Small intestine (tissue), 7 donors: ENCODE measurements at regions not wholly inside any gene's neighbourhood (a gene's known extent, or its start where the extent isn't known, plus 50 kb on each side); places are given as distances from the start of the nearest gene placed in this dataset.

Experiments
- DNase-seq, 2 donors: peaks; one replicate each; pipeline versions ENCODE4 v3.0.0 to v3.0.0-alpha.2; 2013
- FAIRE-seq: peaks from 2 replicates; lab custom pipeline; 2012; peaks lifted over from hg19 to GRCh38; lab: Jason Lieb, UNC
- H3K27ac ChIP-seq, 3 donors: one replicate each; pipeline ENCODE4 v1.5.1; 2013; ENCODE audit warnings: low read length in 2 of 3, mild to moderate bottlenecking in 2 of 3, control low read depth in 1 of 3, inconsistent platforms in 1 of 3, low read depth in 1 of 3, moderate library complexity in 1 of 3
- H3K27me3 ChIP-seq, 3 donors: one replicate each; pipeline ENCODE4 v1.6.1; 2013; ENCODE audit warnings: low read length in 3 of 3, inconsistent platforms in 1 of 3; ENCODE audit not compliant: control insufficient read depth in 3 of 3, insufficient read depth in 3 of 3
- H3K36me3 ChIP-seq, 3 donors: one replicate each; pipeline ENCODE4 v1.6.1; 2013; ENCODE audit warnings: low read length in 3 of 3, inconsistent platforms in 1 of 3, low read depth in 1 of 3, mild to moderate bottlenecking in 1 of 3, moderate library complexity in 1 of 3; ENCODE audit not compliant: control insufficient read depth in 3 of 3, insufficient read depth in 2 of 3
- H3K4me1 ChIP-seq, 3 donors: one replicate each; pipeline ENCODE4 v1.6.1; 2013; ENCODE audit warnings: low read length in 2 of 3, inconsistent platforms in 1 of 3, low read depth in 1 of 3, mild to moderate bottlenecking in 1 of 3, moderate library complexity in 1 of 3; ENCODE audit not compliant: control insufficient read depth in 3 of 3, insufficient read depth in 2 of 3
- H3K4me3 ChIP-seq, 3 donors: one replicate each; pipeline ENCODE4 v1.5.1; 2013; ENCODE audit warnings: low read length in 3 of 3, control low read depth in 1 of 3, inconsistent platforms in 1 of 3, low read depth in 1 of 3, mild to moderate bottlenecking in 1 of 3, moderate library complexity in 1 of 3
- H3K9me3 ChIP-seq, 2 donors: one replicate each; pipeline ENCODE4 v1.6.1; 2013; ENCODE audit warnings: low read depth in 1 of 2, low read length in 1 of 2; ENCODE audit not compliant: control insufficient read depth in 2 of 2, insufficient read depth in 1 of 2
- WGBS, 3 donors: extraction: QIAGEN DNeasy Blood & Tissue Kit; methylation state at CpG; one replicate each; pipeline ENCODE4 v1.1.7; 2013; 5-methylcytosine and 5-hydroxymethylcytosine counted together
- donor health status: healthy with polysubstance abuse.
- donor health status: control.
- donor health status: control.
- donor health status: Bipolar disorder and iron deficiency.
- donor health status: healthy.

DNA sequence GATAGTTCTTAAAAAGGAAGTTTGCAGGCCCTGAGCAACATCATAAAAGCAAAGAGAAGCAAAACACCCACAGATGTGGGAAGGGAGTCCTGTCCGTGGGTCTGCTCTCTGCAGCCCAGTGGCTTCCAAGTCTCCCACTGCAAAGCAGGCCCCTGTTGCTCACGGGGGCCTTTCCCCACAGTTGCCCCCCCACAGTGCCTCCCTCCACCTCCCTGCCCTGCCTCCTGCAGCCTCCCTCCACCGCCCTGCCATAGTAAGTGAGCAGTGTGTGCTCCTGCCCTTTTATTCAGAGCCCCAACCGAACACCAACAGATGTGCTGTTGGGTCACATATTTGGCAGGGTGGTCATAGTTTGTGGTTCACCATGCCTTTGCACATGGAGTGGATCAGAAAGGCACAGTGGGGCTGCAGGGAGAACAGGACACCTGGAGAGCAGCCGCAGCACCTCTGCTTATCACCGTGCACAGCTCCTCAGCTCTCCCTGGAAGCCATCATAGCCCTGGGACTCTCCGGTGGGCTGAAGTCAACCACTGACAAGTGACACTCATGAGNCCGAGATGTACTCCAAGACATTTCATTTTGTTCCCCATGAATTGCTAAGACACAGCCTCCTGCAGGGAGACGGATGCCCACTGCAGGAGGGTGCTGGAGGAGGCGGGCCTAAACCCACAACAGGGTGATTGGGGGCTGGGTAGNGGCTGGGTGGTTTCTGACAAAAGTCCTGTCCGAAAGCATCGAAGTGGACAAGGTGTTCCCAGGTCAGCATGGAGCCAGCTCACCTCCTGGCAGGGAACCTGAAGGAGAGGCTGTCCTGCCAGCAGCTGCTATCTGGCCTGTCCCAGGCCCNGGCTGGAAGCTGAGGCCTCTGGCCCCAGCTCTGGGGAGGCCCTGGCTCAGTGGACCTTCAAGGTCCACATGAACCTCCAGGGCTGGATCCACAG, 278.9 kb downstream of the GADD45G start:
- Histone ChIP-seq H3K27me3 (no peaks in the 10 kb centered on the region), H3K9me3 (no peaks in the 10 kb centered on the region), H3K36me3 (no peaks in the 10 kb centered on the region), H3K27ac (no peak overlapping the region), H3K4me1 (no peaks in the 10 kb centered on the region), H3K4me3 (no peak overlapping the region)
- 88 to 94% (median 94%) methylated on average over 12 of the region's 12 CpGs for WGBS, 3 donors
- DNase-seq: no peak
- no peak for FAIRE-seq

DNA sequence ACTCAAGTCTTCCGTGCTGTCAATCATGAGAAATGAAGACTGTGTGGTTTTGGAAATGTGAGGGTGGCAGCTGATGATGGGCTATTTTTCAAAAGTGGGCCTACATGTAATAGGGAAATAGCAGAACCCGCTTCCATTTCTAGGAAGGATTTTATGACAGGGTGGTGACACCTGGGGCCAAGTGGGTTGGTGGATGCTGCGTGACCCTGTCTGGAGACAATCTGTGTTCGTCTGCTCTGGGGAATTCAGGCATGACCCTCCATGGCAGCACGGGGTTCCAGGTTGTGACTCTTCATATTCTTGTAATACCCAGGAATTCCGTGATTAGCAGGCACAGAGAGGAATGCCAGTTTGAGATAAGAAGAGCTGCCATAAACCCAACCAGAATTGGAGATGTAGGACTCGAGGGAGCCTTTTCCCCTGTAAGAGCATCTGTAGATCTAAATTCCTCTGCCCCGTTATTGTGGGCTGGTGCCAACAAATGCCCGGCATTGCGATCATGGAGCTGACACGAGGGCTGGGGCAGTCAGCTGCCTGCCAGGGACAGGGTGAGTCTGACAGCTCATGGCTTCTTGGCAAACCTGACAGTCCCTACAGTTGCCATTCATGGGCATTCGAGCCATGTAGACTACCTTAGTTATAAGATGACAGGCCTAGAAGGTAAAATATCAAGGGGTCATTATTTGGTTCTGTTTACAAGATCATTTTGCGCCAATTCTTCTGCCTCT, 279.7 kb downstream of the GADD45G start:
- Histone ChIP-seq H3K4me3 (no peak overlapping the region), H3K36me3 (no peaks in the 10 kb centered on the region), H3K9me3 (no peaks in the 10 kb centered on the region), H3K27me3 (no peaks in the 10 kb centered on the region), H3K27ac (no peak overlapping the region), H3K4me1 (no peaks in the 10 kb centered on the region)
- no peak for DNase-seq
- WGBS, 3 donors: 82 to 92% (median 90%) methylated on average over 13 of the region's 13 CpGs
- FAIRE-seq: no peak

DNA sequence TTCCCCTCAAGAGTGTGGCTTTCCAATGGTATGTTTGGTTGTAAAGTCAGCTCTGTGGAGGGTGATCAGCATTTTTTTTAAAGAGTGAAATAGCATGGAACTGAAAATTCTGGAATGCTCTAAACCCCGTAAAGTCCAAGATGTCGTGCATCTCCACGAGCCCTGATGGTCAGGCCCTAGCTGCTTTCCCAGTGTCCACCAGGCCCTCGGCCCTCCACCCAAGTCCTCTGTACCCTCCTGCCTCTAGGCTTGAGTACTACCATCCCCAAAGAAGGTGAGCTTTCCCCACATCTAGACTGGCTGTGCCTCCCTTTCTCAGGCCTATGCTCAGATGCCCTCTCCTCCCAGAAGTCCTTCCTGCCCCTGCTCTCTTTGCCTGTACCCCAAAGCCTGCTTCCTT, 280.3 kb downstream of the GADD45G start:
- no peak overlapping the region for H3K27ac ChIP-seq
- H3K9me3 ChIP-seq: peaks cover 0 to 3% of the 10 kb centered on the region in 2 donors
- DNase-seq (no peak), FAIRE-seq (no peak)
- H3K4me3 ChIP-seq: no peak overlapping the region
- no peaks in the 10 kb centered on the region for H3K36me3 ChIP-seq
- no peaks in the 10 kb centered on the region for H3K27me3 ChIP-seq
- WGBS, 3 donors: 94 to 95% (median 94%) methylated on average over 4 of the region's 4 CpGs
- no peaks in the 10 kb centered on the region for H3K4me1 ChIP-seq

DNA sequence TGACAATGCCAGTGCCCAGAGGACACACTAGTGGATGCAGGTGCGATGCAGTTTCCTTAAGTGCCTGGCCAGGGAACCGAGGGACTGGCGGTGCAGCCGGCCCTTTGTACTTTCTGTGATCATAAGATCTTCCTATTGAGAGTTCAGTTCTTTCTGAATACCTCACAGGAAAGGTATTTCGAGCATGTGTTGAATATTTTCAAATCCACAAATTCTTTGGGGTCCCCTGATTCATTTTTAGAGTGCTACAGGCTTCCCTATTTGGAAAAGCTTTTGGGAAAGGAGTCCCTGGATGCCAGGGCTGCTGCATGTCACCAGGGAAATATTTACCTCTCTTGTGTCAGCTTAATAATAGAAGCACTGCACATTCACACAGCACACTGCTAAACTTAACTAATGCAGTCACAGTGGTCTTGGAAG, 281.5 kb downstream of the GADD45G start:
- no peak overlapping the region for H3K4me3 ChIP-seq
- H3K27me3 ChIP-seq: no peaks in the 10 kb centered on the region
- 43 to 69% (median 69%) methylated on average over 5 of the region's 5 CpGs for WGBS, 3 donors
- FAIRE-seq: no peak
- H3K36me3 ChIP-seq: no peaks in the 10 kb centered on the region
- peaks cover 0 to 2% (median 2%) of the 10 kb centered on the region in 3 donors for H3K4me1 ChIP-seq
- no peak for DNase-seq
- H3K27ac ChIP-seq: no peak overlapping the region
- H3K9me3 ChIP-seq: peaks cover 0 to 3% of the 10 kb centered on the region in 2 donors

DNA sequence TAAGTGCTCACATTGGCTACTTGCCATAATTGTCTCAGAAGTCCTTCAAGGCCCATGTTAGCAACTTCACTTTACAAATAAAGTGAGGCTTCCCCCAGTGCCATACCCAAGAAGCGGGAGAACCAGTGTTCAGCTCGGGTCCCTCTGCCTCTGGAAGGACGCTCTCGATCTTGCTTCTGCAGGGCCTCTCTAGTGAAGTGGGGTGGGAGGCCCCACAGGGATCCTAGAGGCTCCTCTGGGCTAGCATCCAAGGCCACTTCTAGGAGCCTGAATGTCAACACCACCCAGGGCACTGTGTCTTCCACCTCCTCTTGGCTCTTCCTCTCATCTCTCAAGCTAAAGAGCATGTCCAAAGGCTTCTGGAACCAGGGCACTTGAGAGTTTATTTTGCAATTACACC, 282.5 kb downstream of the GADD45G start:
- FAIRE-seq: no peak
- DNase-seq: no peak
- Histone ChIP-seq H3K4me1 (peaks cover 2 to 12% (median 3%) of the 10 kb centered on the region in 3 donors), H3K27me3 (no peaks in the 10 kb centered on the region), H3K36me3 (no peaks in the 10 kb centered on the region), H3K9me3 (peaks cover 0 to 3% of the 10 kb centered on the region in 2 donors), H3K27ac (no peak overlapping the region), H3K4me3 (no peak overlapping the region)
- WGBS, 3 donors: 90 to 92% (median 90%) methylated on average over 4 of the region's 4 CpGs

DNA sequence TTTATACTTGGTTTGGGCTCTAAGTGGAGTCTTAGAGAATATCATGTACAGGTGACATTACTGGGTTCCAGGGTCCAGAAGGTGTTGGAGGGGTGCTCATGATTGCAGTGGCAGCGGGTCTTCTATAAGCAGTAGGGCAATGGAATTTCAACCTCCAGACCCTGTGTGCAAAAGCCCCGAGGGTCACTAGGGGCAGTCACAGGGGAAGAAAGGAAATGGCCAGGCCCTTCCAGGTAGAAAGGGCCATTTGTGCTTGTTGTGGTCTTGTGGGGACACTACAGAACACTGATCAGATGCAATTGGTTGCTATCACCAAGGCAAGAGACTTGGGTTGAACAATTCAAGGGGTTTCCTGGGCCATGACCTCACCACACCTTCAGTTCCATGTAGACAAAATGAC, 283.4 kb downstream of the GADD45G start:
- peaks cover 0 to 3% of the 10 kb centered on the region in 2 donors for H3K9me3 ChIP-seq
- H3K27ac ChIP-seq: no peak overlapping the region
- H3K4me3 ChIP-seq: no peak overlapping the region
- DNase-seq: no peak
- WGBS, 3 donors: 89 to 91% (median 90%) methylated on average over 2 of the region's 2 CpGs
- H3K27me3 ChIP-seq: no peaks in the 10 kb centered on the region
- H3K36me3 ChIP-seq: no peaks in the 10 kb centered on the region
- peaks cover 2 to 15% (median 3%) of the 10 kb centered on the region in 3 donors for H3K4me1 ChIP-seq
- FAIRE-seq: no peak

DNA sequence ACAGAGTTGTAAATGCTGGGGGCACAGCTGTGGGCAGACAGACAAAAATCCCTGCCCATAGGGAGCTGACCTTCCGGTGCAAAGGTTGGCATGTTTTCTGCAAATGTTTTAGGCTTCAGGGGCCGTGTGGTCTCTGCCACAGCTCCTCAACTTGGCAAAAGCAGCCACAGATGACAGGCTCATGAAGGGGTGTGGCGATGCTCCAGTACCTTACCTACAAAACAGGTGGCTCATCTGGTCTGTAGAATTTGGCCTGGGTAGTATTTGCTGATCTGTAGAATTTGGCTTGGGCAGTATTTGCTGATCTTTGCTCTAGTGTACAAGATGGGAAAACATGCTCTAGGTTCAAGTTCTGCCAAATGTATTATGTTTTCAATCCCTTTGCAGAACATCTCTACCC, 283.9 kb downstream of the GADD45G start:
- peaks cover 0 to 3% of the 10 kb centered on the region in 2 donors for H3K9me3 ChIP-seq
- H3K4me1 ChIP-seq: peaks cover 2 to 15% (median 3%) of the 10 kb centered on the region in 3 donors
- FAIRE-seq (no peak), DNase-seq (no peak)
- no peak overlapping the region for H3K4me3 ChIP-seq
- 88 to 95% (median 92%) methylated on average over 3 of the region's 3 CpGs for WGBS, 3 donors
- no peaks in the 10 kb centered on the region for H3K27me3 ChIP-seq
- H3K36me3 ChIP-seq: no peaks in the 10 kb centered on the region
- no peak overlapping the region for H3K27ac ChIP-seq

DNA sequence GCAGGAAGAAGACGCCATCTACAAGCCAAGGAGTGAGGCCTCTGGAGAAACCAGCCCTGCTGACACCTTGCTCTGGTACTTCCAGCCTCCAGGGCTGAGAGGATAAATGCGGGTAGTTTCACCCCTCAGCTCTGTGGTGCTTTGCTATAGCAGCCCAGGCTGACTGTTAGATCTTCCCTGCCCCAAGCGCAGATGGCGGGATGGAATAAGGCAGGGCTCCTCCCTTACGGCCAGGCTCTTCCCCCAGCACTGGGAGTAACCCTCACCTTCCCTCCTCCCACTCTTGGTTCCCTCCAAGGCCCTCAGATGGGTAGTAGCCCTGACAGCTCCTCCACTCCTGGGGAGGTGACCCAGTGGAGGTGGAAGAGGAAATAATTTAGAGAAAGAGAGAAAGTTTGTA, 285.1 kb downstream of the GADD45G start:
- WGBS, 3 donors: 86 to 98% (median 94%) methylated on average over 5 of the region's 5 CpGs
- Histone ChIP-seq H3K36me3 (no peaks in the 10 kb centered on the region), H3K27me3 (no peaks in the 10 kb centered on the region), H3K4me3 (no peak overlapping the region), H3K27ac (no peak overlapping the region), H3K9me3 (peaks cover 0 to 3% of the 10 kb centered on the region in 2 donors), H3K4me1 (peaks cover 2 to 15% (median 3%) of the 10 kb centered on the region in 3 donors)
- FAIRE-seq (no peak), DNase-seq (no peak)
